ENCODE measurements at regions not wholly inside any gene's neighbourhood (a gene's known extent, or its start where the extent isn't known, plus 50 kb on each side); places are given as distances from the start of the nearest gene placed in this dataset.

- H3K4me3 ChIP-seq (ENCODE audit: low read depth, low read length), result no peak overlapping the region
- no peaks in the 10 kb centered on the region for H3K36me3 ChIP-seq
- TF ChIP-seq, protein P1, sequence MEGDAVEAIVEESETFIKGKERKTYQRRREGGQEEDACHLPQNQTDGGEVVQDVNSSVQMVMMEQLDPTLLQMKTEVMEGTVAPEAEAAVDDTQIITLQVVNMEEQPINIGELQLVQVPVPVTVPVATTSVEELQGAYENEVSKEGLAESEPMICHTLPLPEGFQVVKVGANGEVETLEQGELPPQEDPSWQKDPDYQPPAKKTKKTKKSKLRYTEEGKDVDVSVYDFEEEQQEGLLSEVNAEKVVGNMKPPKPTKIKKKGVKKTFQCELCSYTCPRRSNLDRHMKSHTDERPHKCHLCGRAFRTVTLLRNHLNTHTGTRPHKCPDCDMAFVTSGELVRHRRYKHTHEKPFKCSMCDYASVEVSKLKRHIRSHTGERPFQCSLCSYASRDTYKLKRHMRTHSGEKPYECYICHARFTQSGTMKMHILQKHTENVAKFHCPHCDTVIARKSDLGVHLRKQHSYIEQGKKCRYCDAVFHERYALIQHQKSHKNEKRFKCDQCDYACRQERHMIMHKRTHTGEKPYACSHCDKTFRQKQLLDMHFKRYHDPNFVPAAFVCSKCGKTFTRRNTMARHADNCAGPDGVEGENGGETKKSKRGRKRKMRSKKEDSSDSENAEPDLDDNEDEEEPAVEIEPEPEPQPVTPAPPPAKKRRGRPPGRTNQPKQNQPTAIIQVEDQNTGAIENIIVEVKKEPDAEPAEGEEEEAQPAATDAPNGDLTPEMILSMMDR (IDR thresholded peaks at IDR 0.05; ENCODE audit: low read depth, low read length), result no peak
- H3K27me3 ChIP-seq (ENCODE audit: insufficient read depth, low read depth, severe bottlenecking), result peaks cover 7% of the 10 kb centered on the region
- H3K27ac ChIP-seq, result no peak overlapping the region
- no peak for DNase-seq
- H3K9me3 ChIP-seq (ENCODE audit: severe bottlenecking), result no peaks in the 10 kb centered on the region
These were observed 309.2 kb downstream of the LIG4 start for GRCh38 chr13:107906131-107906530.

DNA sequence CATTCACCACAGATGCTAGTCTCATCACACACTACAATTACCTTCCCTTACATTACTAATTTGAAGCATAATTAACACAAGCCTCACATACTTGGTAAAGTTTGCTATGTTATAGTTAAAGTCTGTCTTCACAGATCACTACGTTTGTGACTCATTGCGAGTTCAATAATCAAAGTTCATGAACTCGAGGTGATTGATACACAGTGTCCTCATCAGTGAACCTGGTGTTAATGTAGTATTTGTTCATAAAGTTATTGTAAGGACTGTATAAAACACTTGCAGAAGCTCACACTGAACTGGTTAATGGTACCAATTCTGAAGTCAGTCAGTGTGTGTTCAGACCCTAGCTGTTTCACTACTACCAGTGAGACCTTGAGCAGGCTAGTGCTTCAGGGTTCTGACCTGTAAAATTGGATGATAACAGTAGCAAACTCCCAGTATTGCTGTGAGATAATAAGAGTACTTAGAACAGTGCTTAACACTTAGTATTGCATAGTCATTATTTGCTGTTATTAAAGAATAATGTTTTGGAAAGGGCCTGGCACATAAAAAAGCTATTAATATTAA is 313.3 kb downstream of the LIG4 start:
- H3K36me3 ChIP-seq, result no peaks in the 10 kb centered on the region
- no peak overlapping the region for H3K27ac ChIP-seq
- TF ChIP-seq, protein P1 (IDR thresholded peaks at IDR 0.05; ENCODE audit: low read depth, low read length), result no peak
- H3K9me3 ChIP-seq (ENCODE audit: severe bottlenecking), result no peaks in the 10 kb centered on the region
- H3K4me3 ChIP-seq (ENCODE audit: low read depth, low read length), result no peak overlapping the region
- H3K27me3 ChIP-seq (ENCODE audit: insufficient read depth, low read depth, severe bottlenecking), result peaks cover 16% of the 10 kb centered on the region
- DNase-seq, result no peak

DNA sequence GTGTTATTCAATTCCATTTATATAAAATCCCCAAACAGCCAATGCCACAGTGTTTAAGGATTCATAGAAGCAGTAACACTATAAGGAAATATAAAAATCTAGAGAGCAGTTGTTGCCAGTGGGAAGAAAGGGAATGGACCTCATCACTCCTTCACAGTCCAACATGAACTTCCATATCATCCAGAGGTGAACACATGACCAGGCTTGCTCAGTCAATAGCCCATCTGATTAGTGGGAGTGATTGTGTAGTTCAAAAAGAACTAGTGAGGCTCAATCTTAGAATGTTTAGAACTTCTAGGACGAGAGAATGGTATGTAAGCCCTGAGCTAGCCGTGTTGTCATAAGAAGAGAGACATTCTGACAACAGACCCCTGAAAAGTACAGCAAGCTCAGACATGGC is 314.1 kb downstream of the LIG4 start:
- Histone ChIP-seq H3K9me3 (ENCODE audit: severe bottlenecking) (no peaks in the 10 kb centered on the region), H3K27ac (no peak overlapping the region), H3K4me3 (ENCODE audit: low read depth, low read length) (no peak overlapping the region), H3K36me3 (no peaks in the 10 kb centered on the region), H3K27me3 (ENCODE audit: insufficient read depth, low read depth, severe bottlenecking) (peaks cover 19% of the 10 kb centered on the region)
- TF ChIP-seq, protein P1 (IDR thresholded peaks at IDR 0.05; ENCODE audit: low read depth, low read length), result no peak
- no peak for DNase-seq

DNA sequence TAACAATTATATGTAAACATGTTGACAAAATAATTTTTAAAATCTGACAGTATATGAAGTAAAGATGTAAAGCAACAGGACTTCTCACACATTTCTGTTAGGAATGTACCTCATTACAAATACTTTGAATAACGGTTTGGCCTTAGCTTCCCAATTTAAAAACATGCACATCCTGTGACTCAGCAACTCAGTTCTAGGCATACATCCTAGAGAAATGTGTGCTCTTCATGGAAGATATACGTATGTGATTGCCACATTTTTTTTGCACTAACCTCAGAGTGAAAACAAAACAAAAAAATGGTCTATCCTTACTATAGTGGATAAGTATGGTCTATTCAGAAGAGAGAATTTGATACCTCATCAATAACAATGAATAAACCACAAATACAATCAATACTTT is 314.6 kb downstream of the LIG4 start:
- Histone ChIP-seq H3K27ac (no peak overlapping the region), H3K9me3 (ENCODE audit: severe bottlenecking) (no peaks in the 10 kb centered on the region), H3K4me3 (ENCODE audit: low read depth, low read length) (no peak overlapping the region), H3K27me3 (ENCODE audit: insufficient read depth, low read depth, severe bottlenecking) (peaks cover 19% of the 10 kb centered on the region), H3K36me3 (no peaks in the 10 kb centered on the region)
- DNase-seq, result no peak
- TF ChIP-seq, protein P1 (IDR thresholded peaks at IDR 0.05; ENCODE audit: low read depth, low read length), result no peak

DNA sequence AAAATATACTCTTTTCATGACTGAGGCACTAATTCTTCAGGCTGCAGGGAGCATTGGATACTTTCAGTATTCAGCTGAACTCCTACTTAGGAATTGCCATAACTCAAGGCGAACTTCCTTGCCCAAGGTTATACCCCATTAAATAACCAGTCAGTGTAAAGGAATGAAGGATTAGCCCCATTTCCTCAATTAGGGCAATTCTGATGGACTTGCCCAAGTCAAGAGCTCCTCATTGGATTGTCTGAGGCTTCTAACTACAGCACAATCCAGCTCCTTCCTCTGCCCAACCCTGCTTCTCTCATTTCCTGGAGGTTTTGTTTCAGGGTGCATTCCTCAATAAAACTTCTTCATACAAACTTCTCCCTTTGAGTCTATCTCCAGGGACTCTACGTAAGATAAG is 329.2 kb downstream of the LIG4 start:
- TF ChIP-seq, protein P1 (IDR thresholded peaks at IDR 0.05; ENCODE audit: low read depth, low read length), result no peak
- Histone ChIP-seq H3K9me3 (ENCODE audit: severe bottlenecking) (no peaks in the 10 kb centered on the region), H3K27ac (no peak overlapping the region), H3K4me3 (ENCODE audit: low read depth, low read length) (no peak overlapping the region), H3K27me3 (ENCODE audit: insufficient read depth, low read depth, severe bottlenecking) (peaks cover 30% of the 10 kb centered on the region), H3K36me3 (no peaks in the 10 kb centered on the region)
- DNase-seq, result no peak

- Histone ChIP-seq H3K9me3 (ENCODE audit: severe bottlenecking) (no peaks in the 10 kb centered on the region), H3K27me3 (ENCODE audit: insufficient read depth, low read depth, severe bottlenecking) (peaks cover 29% of the 10 kb centered on the region), H3K4me3 (ENCODE audit: low read depth, low read length) (no peak overlapping the region), H3K27ac (no peak overlapping the region), H3K36me3 (no peaks in the 10 kb centered on the region)
- DNase-seq, result no peak
- TF ChIP-seq, protein P1 (IDR thresholded peaks at IDR 0.05; ENCODE audit: low read depth, low read length), result no peak
These were observed 330.8 kb downstream of the LIG4 start for GRCh38 chr13:107884564-107884963.

All from WERI-Rb-1 (cell line).